ENCODE measurements at regions not wholly inside any gene's neighbourhood (a gene's known extent, or its start where the extent isn't known, plus 50 kb on each side); places are given as distances from the start of the nearest gene placed in this dataset.
"Not testable (repeated sequence)": the region's sequence is repeated elsewhere in the genome, so short reads cannot be mapped to it uniquely, and the experiment has no call there.

GRCh38 chr4:64670647-64671046, 261.4 kb upstream of the TECRL start:
- no peak for DNase-seq (ENCODE audit: low read depth)
- no peak overlapping the region for H3K4me3 ChIP-seq (ENCODE audit: low read depth, low read length)
- no peak for TF ChIP-seq CTCF (conservative IDR thresholded peaks at IDR 0.05; ENCODE audit: low read depth, low read length)

- no peak for TF ChIP-seq CTCF (conservative IDR thresholded peaks at IDR 0.05; ENCODE audit: low read depth, low read length)
Measured at GRCh38 chr4:64643841-64644240, 234.6 kb upstream of the TECRL start.

GRCh38 chr4:64642936-64643335, 233.7 kb upstream of the TECRL start:
- no peak overlapping the region for H3K4me3 ChIP-seq (ENCODE audit: low read depth, low read length)
- no peak for DNase-seq (ENCODE audit: low read depth)
- no peak for TF ChIP-seq CTCF (conservative IDR thresholded peaks at IDR 0.05; ENCODE audit: low read depth, low read length)

More at GRCh38 chr4:64643841-64644240, 234.6 kb upstream of the TECRL start:
- no peak overlapping the region for H3K4me3 ChIP-seq (ENCODE audit: low read depth, low read length)
- no peak for DNase-seq (ENCODE audit: low read depth)

- DNase-seq (ENCODE audit: low read depth); H3K4me3 ChIP-seq (ENCODE audit: low read depth, low read length): not testable (repeated sequence)
Measured at GRCh38 chr4:64640402-64640801, 231.2 kb upstream of the TECRL start.

- H3K4me3 ChIP-seq (ENCODE audit: low read depth, low read length) = no peak overlapping the region
- DNase-seq (ENCODE audit: low read depth) = no peak
- no peak for TF ChIP-seq CTCF (conservative IDR thresholded peaks at IDR 0.05; ENCODE audit: low read depth, low read length)
Measured at GRCh38 chr4:64625438-64625837, 216.2 kb upstream of the TECRL start.

- H3K4me3 ChIP-seq (ENCODE audit: low read depth, low read length) = no peak overlapping the region
- no peak for DNase-seq (ENCODE audit: low read depth)
- no peak for TF ChIP-seq CTCF (conservative IDR thresholded peaks at IDR 0.05; ENCODE audit: low read depth, low read length)
Measured at GRCh38 chr4:64617800-64618199, 208.6 kb upstream of the TECRL start.

GRCh38 chr4:64614276-64614675, 205.0 kb upstream of the TECRL start:
- no peak for DNase-seq (ENCODE audit: low read depth)
- H3K4me3 ChIP-seq (ENCODE audit: low read depth, low read length) = no peak overlapping the region
- no peak for TF ChIP-seq CTCF (conservative IDR thresholded peaks at IDR 0.05; ENCODE audit: low read depth, low read length)

GRCh38 chr4:64613046-64613445, 203.8 kb upstream of the TECRL start:
- DNase-seq (ENCODE audit: low read depth) = no peak
- H3K4me3 ChIP-seq (ENCODE audit: low read depth, low read length) = no peak overlapping the region
- TF ChIP-seq CTCF (conservative IDR thresholded peaks at IDR 0.05; ENCODE audit: low read depth, low read length) = no peak

Measured in epithelial cell of proximal tubule (primary cell).